CD4-positive, alpha-beta T cell treated with Interferon alpha-2 for 1 hour (primary cell): ENCODE measurements at regions not wholly inside any gene's neighbourhood (a gene's known extent, or its start where the extent isn't known, plus 50 kb on each side); places are given as distances from the start of the nearest gene placed in this dataset.

ENCODE experiments used
- DNase-seq, 2 donors: peaks; one replicate each; pipeline ENCODE4 v3.0.0-alpha.2; 2020 to 2022

GRCh38 chr5:82684165-82684564 lies 393.0 kb downstream of the TMEM167A start:
- DNase-seq: no peak

- no peak for DNase-seq
Observed at GRCh38 chr5:82679660-82680059, 397.5 kb downstream of the TMEM167A start.

GRCh38 chr5:82676661-82677060 lies 398.5 kb upstream of the RPS23 start:
- peak in 1 of 2 donors; percentile 21 for DNase-seq

GRCh38 chr5:82674671-82675070 lies 396.5 kb upstream of the RPS23 start:
- no peak for DNase-seq

DNA sequence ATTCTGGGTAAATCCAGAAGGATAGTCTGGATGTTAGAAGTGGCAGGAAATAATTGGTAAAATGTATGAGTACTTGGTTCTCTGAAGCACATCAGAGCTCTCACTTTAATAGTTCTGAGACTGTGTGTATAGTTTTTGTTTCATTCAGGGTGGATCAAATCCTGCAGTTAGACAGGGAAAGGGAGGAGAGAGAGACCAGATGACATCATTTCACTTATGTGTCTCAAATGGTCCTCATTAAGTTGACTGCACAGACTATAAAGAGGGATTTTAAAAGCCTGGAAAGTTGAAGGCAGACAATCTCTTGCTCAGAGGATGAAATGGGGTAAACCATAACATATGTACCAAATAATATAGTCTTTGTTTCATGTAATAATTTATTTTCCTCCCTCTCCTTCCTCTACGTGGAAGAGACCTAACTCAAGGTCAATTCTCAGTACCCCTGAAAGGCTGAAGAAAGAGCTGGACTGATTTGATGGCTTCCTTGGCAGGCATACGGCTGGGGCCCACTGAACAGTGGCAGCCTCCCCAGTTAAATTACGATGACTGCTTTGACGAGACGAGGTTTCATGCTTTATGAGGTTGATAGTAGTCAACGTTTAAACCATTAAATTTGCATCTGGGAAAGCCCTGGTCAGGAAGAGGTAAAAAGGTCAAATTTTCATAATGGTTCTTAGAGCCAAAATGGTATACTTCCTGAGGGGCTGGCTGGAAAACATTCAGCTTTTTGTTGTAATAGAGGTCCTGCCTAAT lies 395.1 kb upstream of the RPS23 start:
- no peak for DNase-seq

DNA sequence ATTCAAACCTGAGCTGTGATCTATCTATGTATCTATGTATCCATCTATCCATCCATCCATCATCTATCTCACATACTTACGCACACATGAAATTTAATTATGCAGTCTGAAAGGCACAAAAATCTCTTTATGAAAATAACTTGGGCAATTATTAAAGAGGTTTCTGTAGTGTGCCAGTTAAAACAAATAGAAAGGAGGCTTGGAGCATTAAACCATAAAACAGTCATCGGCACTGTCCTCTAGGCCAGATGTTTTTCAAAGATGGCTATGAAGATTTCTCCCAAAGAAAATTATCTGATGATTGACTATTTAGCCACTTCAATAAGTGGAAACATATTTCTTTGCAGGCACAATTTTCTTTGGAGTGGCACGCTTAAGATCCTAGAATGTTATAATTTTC lies 392.5 kb upstream of the RPS23 start:
- DNase-seq: no peak

GRCh38 chr5:82669720-82670119 lies 391.6 kb upstream of the RPS23 start:
- no peak for DNase-seq

- no peak for DNase-seq
Observed at GRCh38 chr5:82666312-82666711, 388.2 kb upstream of the RPS23 start.

DNA sequence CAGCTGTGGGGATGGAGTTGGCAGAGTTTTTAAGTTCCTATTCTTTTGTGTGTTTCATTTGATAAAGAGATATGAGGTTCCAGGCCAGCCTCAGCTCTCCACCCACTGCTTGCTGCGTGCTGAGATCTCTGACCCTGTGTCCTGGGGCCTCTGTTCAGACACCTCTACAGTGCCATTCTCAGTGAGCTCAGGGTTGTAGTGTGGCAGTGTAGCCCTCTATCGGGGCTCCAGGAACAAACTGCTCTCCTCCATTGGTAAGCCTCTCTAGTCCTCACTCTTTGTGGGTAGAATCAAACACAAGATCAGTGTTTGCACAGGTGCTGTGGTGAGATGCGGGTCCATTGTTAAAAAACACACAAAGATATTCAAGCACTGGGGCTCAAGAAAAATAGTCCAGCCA lies 386.6 kb upstream of the RPS23 start:
- DNase-seq: no peak

- no peak for DNase-seq
Observed at GRCh38 chr5:82663225-82663624, 385.1 kb upstream of the RPS23 start.

DNA sequence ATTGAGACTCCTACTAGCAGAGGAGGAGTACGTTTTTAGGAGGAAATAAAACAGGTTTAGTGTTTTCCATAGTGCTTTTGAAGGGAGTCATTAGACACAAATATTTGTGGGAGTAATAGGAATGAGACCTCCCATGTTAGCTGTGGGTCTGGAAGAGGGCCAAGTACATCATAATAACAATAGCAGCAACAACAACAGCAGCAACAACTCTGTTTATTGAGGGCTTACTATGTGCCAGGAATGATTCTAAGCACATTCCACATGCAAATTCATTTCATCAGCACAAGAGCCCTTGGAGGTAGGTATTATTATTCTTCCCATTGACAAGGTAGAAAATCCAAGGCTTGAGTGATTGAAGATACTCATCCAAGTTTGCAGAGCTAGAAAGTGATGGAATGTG lies 384.2 kb upstream of the RPS23 start:
- DNase-seq: no peak

DNA sequence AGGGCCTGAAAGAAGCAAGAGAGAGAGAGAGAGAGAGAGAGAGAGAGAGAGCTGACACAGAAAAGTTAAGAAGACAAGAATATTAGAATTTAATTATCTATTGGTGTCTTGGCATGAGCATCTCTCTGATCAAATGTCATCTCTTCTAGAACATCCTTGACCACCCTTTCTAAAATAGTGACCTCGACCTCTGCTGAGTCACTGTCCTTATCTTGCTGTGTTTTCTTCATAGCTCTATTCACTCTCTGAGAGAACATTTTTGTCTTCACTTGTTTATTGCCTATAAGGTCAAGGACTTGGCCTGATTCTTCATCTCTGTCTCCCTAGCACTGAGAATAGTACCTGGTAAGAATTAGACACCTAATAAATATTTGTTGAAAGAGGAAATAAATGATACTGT lies 383.8 kb upstream of the RPS23 start:
- no peak for DNase-seq

DNA sequence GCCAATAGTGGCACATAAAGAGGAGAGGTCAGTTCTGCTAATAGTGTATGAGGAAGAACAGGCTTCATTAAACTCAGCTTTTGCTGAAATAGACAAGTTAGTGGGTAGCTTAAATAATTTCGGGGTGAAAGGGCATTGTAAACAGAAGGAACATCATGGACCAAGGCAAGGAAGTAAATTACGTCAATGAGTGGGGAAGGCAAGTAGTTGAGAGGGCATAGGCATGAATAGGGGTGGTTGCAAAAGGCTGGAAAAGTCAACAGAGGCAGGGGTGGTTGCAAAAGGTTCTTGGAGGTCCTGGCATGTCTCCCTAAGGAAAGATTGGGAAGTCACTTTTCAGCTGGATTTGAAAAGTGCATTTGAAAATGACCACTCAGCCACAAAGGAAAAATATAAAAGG lies 383.3 kb upstream of the RPS23 start:
- DNase-seq: no peak

- no peak for DNase-seq
Observed at GRCh38 chr5:82659115-82659514, 381.0 kb upstream of the RPS23 start.

- no peak for DNase-seq
Observed at GRCh38 chr5:82657033-82657699, 379.0 kb upstream of the RPS23 start.

- DNase-seq: no peak
Observed at GRCh38 chr5:82656341-82656761, 378.2 kb upstream of the RPS23 start.

- no peak for DNase-seq
Observed at GRCh38 chr5:82655078-82655477, 376.9 kb upstream of the RPS23 start.

GRCh38 chr5:82649943-82650342 lies 371.8 kb upstream of the RPS23 start:
- DNase-seq: no peak

- no peak for DNase-seq
Observed at GRCh38 chr5:82644766-82645165, 366.6 kb upstream of the RPS23 start.

- DNase-seq: no peak
Observed at GRCh38 chr5:82644229-82644628, 366.1 kb upstream of the RPS23 start.

- DNase-seq: no peak
Observed at GRCh38 chr5:82642313-82642712, 364.2 kb upstream of the RPS23 start.

DNA sequence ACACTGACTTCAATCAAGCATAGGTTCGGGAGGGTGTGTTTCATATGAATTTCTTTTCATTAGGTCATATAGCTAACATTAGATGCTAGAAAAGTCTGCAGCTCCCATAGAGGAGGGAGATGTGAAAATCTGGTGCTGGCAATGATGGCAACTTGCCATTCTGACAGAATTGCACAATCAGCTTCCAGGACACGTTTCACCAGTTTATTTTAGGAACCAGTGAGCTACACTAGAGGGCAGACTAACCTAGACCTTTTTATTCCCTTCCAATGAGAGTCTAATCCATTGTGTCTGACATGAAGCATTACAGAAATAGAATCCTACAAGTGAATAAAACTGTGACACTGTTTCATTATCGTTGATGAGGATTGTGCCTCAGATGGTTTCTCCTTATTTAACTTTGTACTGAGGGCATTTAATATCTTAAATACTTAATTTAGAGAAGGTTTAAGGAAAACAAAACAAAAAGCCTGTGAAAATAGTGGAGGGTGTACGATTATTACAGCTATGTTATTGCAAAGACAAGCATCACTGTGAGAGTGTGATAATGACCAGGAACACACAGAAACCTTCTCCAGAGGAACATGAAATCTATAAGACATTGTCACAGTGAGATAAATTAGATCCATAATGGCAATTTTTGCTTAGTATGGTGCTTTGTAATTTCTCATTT lies 363.3 kb upstream of the RPS23 start:
- peak; percentile 7 to 47 for DNase-seq

DNA sequence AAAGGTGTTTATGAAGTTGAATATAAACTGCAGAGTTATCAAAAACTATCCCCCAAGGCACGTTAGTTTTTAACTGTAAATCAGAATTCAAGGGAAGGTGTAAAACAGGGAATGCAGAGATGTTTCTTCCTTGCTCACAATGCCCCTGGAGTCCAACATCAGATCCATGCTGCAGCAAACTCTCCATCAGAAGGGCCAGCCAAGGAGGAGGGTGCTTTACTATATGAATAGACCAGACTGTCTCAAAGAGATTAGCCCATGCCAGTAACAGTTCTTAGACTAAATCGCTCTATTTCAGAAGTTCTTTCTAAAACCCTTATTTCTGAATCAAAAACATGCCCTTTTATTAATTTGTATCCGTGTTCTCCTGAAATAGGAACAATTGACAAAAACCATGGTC lies 362.8 kb upstream of the RPS23 start:
- DNase-seq: no peak
